NCI-H345 treated with DMSO at 0.1 percent for 48 hours (cell line): ENCODE measurements at regions not wholly inside any gene's neighbourhood (a gene's known extent, or its start where the extent isn't known, plus 50 kb on each side); places are given as distances from the start of the nearest gene placed in this dataset.
"Not testable (repeated sequence)": the region's sequence is repeated elsewhere in the genome, so short reads cannot be mapped to it uniquely, and the experiment has no call there.

Experiments used
- DNase-seq: peaks from one replicate; lab custom pipeline; 2025; ENCODE audit not compliant: unreplicated experiment; lab: John Stamatoyannopoulos, UW

GRCh38 chr12:97616946-97617345 is 154.3 kb downstream of the RMST start:
- no peak for DNase-seq

DNA sequence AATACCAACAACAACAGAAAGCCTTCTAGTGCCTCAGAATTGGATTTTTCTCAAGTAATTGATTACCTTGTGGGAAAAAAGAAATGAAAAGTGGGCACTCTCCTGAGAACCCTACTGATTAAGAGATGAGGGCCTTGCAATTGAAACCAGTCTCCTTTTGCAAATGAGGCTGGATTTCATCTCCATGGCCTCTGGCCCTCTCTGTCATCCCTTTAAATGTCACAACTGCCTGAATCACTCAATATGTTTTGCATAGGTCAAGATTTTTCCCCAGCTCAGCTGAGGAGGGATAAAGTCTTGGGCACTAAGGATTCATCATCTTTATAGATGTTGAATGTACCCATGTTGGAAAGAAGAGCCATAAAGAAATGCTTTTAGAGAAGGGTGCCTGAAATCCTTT is 166.4 kb downstream of the RMST start:
- DNase-seq, result no peak

- DNase-seq, result no peak
Measured at GRCh38 chr12:97629382-97629781, 166.8 kb downstream of the RMST start.

- no peak for DNase-seq
Measured at GRCh38 chr12:97630356-97630755, 167.8 kb downstream of the RMST start.

DNA sequence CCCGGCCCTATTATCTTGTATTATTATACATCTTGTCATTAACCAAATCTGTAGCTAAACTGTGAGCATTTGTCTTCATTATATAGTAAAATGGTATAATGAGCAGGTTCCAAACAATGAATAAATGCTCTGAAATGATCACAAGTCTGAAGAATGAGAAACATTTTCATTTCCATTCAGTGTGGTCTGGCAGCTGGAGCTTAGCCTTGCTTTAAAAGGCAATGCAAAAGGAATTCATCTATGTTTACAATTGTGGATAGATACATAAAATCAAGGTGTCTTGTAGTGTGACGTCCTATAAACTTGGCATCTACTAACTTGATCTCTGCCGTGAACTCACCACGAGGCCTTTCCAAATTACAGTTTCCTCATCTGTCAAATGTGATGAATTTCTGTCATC is 168.3 kb downstream of the RMST start:
- no peak for DNase-seq

DNA sequence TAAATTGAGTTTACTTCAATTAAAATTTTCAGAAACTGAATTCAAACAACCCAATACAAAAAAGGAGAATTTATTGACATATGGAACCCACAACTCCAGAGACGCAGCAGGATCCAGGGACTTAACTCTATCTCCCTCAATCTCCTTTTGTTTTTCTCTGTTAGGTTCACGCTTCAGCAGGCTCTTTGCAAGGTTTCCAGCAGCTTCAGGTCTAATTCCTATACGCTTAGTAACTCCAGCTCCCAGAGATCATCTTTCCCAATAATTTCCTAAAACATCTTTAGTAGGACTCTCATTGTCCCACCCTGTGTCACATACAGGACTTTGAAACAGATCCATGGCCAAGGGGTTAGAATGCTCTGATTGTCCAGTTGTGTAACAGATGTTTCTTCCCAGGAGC is 175.2 kb downstream of the RMST start:
- DNase-seq, result no peak

- DNase-seq, result no peak
Measured at GRCh38 chr12:97638739-97639138, 176.1 kb downstream of the RMST start.

DNA sequence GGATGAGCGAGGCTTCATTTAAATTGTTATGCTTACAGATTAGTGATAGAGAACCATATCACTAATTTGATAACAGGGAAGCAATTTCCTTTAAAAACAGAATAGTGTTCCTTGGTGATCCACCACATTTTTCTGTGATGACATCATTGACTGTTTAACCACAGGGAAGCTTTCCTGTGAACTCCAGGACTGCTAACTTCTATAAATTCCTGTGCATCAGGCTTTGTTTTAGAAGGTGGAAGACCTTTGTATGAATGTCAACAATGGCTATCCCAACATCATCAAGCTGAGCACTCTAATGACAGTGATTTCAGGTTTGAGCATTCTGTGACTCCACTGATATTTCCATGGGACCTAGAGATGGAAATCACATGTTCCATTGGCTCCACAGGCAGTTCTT is 177.1 kb downstream of the RMST start:
- DNase-seq, result no peak

DNA sequence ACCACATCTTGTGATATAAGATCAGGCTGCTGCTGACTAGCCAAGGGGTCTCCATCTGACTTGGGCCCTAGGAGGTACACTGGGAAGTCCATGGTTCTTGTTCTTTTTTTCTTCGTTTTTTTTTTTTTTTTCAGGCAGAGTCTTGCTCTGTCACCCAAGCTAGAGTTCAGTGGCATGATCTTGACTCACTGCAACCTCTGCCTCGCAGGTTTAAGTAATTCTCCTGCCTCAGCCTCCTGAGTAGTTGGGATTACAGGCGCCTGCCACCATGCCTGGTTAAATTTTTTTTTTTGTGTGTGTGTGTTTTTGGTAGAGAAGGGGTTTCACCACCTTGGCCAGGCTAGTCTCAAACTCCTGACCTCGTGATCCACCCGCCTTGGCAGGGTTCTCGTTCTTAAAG is 178.2 kb downstream of the RMST start:
- no peak for DNase-seq

DNA sequence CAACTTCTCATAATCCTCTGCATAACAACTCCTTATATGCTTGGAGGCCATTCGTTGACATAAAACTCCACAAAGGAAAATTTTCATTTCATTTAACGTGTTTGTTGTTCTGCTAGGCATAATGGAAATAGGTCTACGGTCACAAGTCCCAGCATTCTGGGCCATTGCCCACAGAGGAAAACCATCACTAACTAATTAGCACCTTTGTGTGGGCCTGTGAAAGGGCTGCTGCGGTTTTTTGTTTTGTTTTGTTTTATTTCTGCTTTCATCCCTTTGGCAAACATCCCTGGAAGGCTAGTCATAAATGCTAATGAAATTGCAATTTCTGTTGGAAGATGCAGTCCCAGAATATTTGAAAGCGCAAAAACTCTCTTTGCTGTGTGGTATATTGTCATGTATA is 180.3 kb downstream of the RMST start:
- DNase-seq, result no peak

DNA sequence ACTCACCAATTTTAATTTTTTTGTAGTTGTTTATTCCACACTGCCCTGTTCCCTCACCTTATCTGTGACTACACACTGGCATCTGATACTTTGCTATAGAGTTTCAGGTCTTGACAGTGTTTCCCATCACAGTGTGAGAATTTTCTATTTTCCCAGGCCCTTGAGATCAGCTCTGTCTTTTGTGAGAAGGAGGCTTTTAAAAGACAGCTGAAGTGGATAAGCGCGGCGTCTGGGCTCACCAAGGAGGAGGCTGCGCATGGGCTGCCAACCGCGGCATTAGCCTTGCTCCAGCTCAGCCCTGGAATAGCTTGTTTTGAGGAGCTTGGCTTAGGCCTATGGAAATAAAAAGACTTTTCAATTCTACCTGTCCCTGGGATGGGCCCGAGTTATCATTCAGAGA is 181.3 kb downstream of the RMST start:
- DNase-seq, result no peak

GRCh38 chr12:97645726-97646125 is 183.1 kb downstream of the RMST start:
- no peak for DNase-seq

DNA sequence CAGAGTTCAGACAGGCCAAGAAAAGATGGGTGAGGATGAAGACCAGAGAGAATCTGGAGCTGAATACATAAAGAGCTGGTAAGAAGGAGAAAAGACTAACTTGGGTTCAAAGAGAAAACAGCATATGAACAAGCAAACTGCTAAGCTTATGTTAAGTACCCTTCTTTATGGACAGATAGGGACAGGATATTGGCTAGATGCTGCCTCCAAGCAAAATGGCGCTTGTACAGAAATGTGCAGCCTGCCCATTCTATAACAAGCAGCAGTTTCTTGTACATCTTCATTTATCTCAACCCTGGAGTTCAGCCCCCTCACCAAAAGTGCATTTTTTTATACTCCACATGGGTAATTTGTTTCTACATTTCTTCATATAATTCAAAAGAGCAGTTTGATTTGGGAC is 184.5 kb downstream of the RMST start:
- no peak for DNase-seq

- DNase-seq, result no peak
Measured at GRCh38 chr12:97650242-97650641, 187.6 kb downstream of the RMST start.

- not testable (repeated sequence) for DNase-seq
Measured at GRCh38 chr12:97656548-97656947, 193.9 kb downstream of the RMST start.

DNA sequence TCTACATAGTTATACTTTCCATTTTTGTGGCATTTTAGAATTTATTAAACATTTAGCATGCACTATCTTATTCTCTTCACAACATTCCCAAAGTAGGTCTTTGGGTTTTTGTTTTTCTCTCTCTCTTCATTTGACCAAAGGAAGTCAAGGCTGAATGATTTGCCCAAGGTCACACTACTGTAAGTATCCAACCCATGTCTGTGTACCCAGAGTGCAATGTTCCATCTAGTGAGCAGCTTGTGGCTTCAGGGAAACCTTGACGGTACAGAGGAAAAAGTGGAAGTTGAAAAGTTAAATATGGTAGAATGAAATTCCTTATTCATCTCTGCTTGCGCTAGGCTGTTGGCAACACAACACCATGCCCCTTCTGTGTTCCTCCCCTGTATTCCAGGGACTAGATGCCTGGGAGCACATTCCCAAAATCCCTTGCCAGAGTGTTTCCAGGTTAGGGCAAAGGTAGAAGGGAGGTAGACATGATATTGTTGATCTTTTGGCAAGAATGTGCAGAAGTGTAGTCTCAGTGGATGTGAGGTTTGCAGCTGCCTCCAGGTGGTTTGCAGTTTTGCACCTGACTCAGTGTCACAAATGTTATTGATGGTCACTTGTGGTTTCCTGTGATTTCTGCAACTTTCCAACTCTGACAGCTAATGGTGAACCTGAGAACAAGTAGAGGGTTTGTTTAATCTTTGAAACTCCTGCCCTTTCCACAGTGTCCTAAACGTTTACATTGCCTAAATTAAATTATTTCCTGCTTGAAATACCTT is 196.7 kb downstream of the RMST start:
- no peak for DNase-seq

DNA sequence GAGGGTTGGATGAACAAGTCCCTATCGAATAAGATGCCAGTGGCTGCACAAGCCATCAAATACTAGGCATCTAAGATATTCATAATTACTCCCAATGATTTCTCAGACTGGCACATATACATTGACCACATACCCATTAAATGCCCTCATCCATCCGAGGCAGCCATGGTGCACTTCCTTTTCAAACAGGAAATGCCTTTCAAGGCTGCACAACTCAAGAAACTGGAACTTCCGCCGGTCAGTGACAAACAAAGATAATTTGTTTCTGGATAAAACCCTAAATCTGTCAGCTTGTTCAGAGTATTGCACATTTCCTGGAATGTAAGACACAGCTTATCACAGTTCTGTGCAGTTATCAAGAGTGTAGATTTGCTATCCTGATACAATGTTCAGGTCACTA is 203.7 kb downstream of the RMST start:
- DNase-seq, result no peak

DNA sequence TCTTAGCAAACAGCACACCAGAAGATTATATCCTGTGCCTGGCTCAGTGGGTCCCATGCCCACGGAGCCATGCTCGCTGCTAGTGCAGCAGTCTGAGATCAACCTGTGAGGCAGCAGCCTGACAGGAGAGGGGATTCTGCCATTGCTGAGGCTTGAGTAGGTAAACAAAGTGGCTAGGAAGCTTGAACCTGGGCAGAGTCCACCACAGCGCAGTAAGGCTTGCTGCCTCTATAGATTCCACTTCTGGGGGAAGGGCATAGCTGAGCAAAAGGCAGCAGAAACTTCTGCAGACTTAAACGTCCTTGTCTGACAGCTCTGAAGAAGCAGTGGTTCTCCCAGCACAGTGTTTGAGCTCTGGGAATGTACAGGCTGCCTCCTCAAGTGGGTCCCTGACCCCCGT is 210.3 kb downstream of the RMST start:
- DNase-seq, result no peak

DNA sequence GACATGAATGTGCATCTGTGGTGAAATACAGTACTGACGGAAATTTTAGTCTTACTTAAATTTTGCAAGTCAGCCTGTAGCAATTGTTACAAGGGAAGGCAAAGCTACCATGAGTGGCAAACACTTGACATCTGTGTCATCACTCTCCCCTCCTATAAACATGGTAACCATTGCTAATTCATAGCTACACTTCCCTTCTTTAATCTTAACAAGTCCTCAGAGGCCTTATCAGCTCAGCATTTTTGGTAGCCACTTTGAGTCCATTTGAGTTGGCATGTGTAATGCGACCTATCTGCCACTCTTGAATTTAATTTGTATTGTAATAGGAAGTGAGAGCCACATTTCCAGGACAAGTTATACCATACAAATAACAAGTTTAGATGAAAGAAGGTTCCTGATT is 218.1 kb downstream of the RMST start:
- DNase-seq, result no peak

GRCh38 chr12:97681612-97682504 is 219.3 kb downstream of the RMST start:
- no peak for DNase-seq

DNA sequence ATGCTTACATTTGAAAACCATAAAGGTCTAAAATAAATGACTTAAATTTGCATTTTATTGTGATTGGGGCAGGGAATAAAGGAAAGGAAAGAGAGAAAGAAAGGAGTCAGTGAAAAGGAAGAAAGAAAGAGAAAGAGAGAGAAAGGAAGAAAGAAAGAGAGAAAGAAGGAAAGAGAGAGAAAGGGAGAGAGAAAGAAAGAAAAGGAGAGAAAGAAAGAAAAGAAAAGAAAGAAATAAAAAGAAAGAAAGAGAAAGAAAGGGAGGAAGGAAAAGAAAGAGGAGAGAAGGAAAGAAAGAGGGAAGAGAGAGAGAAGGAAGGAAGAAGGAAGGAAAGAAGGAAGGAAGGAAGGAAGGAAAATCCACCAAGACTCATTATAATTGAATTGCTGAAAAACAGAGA is 222.8 kb downstream of the RMST start:
- no peak for DNase-seq

DNA sequence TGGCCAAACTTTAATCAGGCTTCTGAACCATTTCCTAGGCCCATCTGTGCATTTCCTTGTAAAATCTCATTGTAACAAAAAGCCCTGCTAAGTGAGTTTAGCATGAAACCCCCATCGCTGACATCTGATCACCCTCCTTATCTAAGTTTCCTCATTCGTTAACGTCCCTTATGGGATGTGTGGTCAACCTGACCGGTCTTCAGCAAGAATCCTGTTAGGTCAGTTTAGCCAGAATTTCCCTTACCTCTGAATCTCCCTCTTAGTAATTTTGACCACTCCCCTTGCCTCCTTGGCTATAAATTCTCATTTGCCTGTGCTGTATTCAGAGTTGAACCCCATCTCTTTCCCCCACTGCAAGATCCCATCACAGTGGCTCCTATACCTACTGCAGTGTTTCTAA is 239.3 kb downstream of the RMST start:
- DNase-seq, result no peak
